Neural cell (in vitro differentiated cells): ENCODE measurements at regions not wholly inside any gene's neighbourhood (a gene's known extent, or its start where the extent isn't known, plus 50 kb on each side); places are given as distances from the start of the nearest gene placed in this dataset.

Experiments used
- H2AFZ ChIP-seq: fragments of 200-600, 300-800 bp; sonication (generic), shearing (Covaris generic); 2 replicates; pipeline ENCODE4 v1.6.0; 2014; ENCODE audit warnings: low read depth, mild to moderate bottlenecking, antibody characterized with exemption, low read length, moderate library complexity
- H3F3A ChIP-seq: fragments of 200-600 bp; shearing (Covaris generic); 2 replicates; pipeline ENCODE4 v1.6.1; 2016; ENCODE audit warnings: mild to moderate bottlenecking, moderate library complexity, mixed read lengths, antibody characterized with exemption, low read length; ENCODE audit not compliant: insufficient read depth, poor library complexity, severe bottlenecking
- H3K27ac ChIP-seq: fragments of 200-600, 300-800 bp; sonication (generic), shearing (Covaris generic); 2 replicates; pipeline ENCODE4 v1.5.1; 2014; ENCODE audit warnings: mild to moderate bottlenecking, low read length, moderate library complexity
- H3K27me3 ChIP-seq: fragments of 300-800, 200-600 bp; sonication (generic), shearing (Covaris generic); 2 replicates; pipeline ENCODE4 v1.6.0; 2014; ENCODE audit warnings: mild to moderate bottlenecking, low read depth, low read length, moderate library complexity; ENCODE audit not compliant: insufficient read depth
- H3K36me3 ChIP-seq: fragments of 300-800, 200-600 bp; sonication (generic), shearing (Covaris generic); 2 replicates; pipeline ENCODE4 v1.5.1; 2014; ENCODE audit warnings: mild to moderate bottlenecking, antibody characterized with exemption, low read length, moderate library complexity; ENCODE audit not compliant: insufficient read depth
- H3K4me2 ChIP-seq: fragments of 300-800, 200-600 bp; sonication (generic), shearing (Covaris generic); 2 replicates; pipeline ENCODE4 v1.6.0; 2014; ENCODE audit warnings: mild to moderate bottlenecking, low read length
- H3K4me3 ChIP-seq: fragments of 300-800, 200-600 bp; sonication (generic), shearing (Covaris generic); 2 replicates; pipeline ENCODE4 v1.5.1; 2014; ENCODE audit warnings: mild to moderate bottlenecking, low read length, moderate library complexity
- H3K79me2 ChIP-seq: fragments of 200-600 bp; shearing (Covaris generic); replicated peaks from 2 replicates; pipeline ENCODE4 v1.6.0; 2014; ENCODE audit warnings: mild to moderate bottlenecking, low read length, moderate library complexity; ENCODE audit not compliant: insufficient read depth
- H3K9ac ChIP-seq: fragments of 300-800, 200-600 bp; sonication (generic), shearing (Covaris generic); 2 replicates; pipeline ENCODE4 v1.6.1; 2016; ENCODE audit warnings: mild to moderate bottlenecking, low read length, mixed read lengths
- H3K9me2 ChIP-seq: fragments of 200-600 bp; shearing (Covaris generic); 2 replicates; pipeline ENCODE4 v1.6.1; 2016; ENCODE audit warnings: mild to moderate bottlenecking, low read length, mixed read lengths; ENCODE audit not compliant: insufficient read depth
- H3K9me3 ChIP-seq: fragments of 200-600, 300-800 bp; sonication (generic), shearing (Covaris generic); 2 replicates; pipeline ENCODE4 v1.6.1; 2016; ENCODE audit warnings: mild to moderate bottlenecking, mixed run types, low read length, moderate library complexity, mixed read lengths
- H4K20me1 ChIP-seq: fragments of 200-600 bp; shearing (Covaris generic); 2 replicates; pipeline ENCODE4 v1.6.1; 2016; ENCODE audit warnings: mild to moderate bottlenecking, mixed run types; ENCODE audit not compliant: insufficient read depth
- CTCF ChIP-seq: fragments of 450-650 bp; IDR thresholded peaks from 2 replicates; pipeline ENCODE4 v1.5.1; 2014; ENCODE audit warnings: antibody characterized with exemption, mild to moderate bottlenecking, moderate library complexity; ENCODE audit not compliant: poor library complexity, severe bottlenecking
- EP300 ChIP-seq: fragments of 450-650 bp; conservative IDR thresholded peaks from 2 replicates; pipeline ENCODE4 v1.6.1; 2014; ENCODE audit warnings: antibody characterized with exemption, mild to moderate bottlenecking, moderate library complexity; ENCODE audit not compliant: poor library complexity, severe bottlenecking
- EZH2 ChIP-seq: fragments of 200-600, 300-800 bp; shearing (Covaris generic), sonication (generic); IDR thresholded peaks from 2 replicates; pipeline ENCODE4 v1.6.1; 2014; ENCODE audit warnings: antibody characterized with exemption, low read length, borderline replicate concordance, mild to moderate bottlenecking; ENCODE audit not compliant: insufficient read depth, poor library complexity, severe bottlenecking
- MXI1 ChIP-seq: fragments of 450-650 bp; conservative IDR thresholded peaks from 2 replicates; pipeline ENCODE4 v1.6.1; 2014; ENCODE audit warnings: antibody characterized with exemption, mild to moderate bottlenecking; ENCODE audit not compliant: poor library complexity, severe bottlenecking
- POLR2AphosphoS5 ChIP-seq: IDR thresholded peaks from 2 replicates; pipeline ENCODE4 v1.6.1; 2012
- RAD21 ChIP-seq: fragments of 450-650 bp; conservative IDR thresholded peaks from 2 replicates; pipeline ENCODE4 v1.6.1; 2014; ENCODE audit warnings: antibody characterized with exemption, mild to moderate bottlenecking, moderate library complexity
- REST ChIP-seq: IDR thresholded peaks from 2 replicates; pipeline ENCODE4 v1.6.1; 2012; ENCODE audit warnings: borderline replicate concordance
- SMC3 ChIP-seq: fragments of 450-650 bp; conservative IDR thresholded peaks from 2 replicates; pipeline ENCODE4 v1.6.1; 2014; ENCODE audit warnings: antibody characterized with exemption, mild to moderate bottlenecking, moderate library complexity; ENCODE audit not compliant: poor library complexity
- TAF1 ChIP-seq: IDR thresholded peaks from 2 replicates; pipeline ENCODE4 v1.6.1; 2012; ENCODE audit warnings: low read depth

- TF ChIP-seq RAD21 (no peak), TAF1 (no peak), EP300 (no peak), EZH2 (no peak), REST (no peak), POLR2AphosphoS5 (no peak), SMC3 (no peak), CTCF (no peak), MXI1 (no peak)
- Histone ChIP-seq H3K9ac (no peak overlapping the region), H3K79me2 (no peaks in the 10 kb centered on the region), H3K27ac (no peak overlapping the region), H3K27me3 (no peaks in the 10 kb centered on the region), H3K9me3 (no peaks in the 10 kb centered on the region), H3K36me3 (no peaks in the 10 kb centered on the region), H2AFZ (no peak overlapping the region), H4K20me1 (no peaks in the 10 kb centered on the region), H3K4me3 (no peak overlapping the region), H3F3A (no peaks in the 10 kb centered on the region), H3K4me2 (no peak overlapping the region), H3K9me2 (no peaks in the 10 kb centered on the region)
Measured at GRCh38 chr21:21788591-21788990, 790.4 kb downstream of the NCAM2 start.

GRCh38 chr21:21801921-21802320, 803.7 kb downstream of the NCAM2 start:
- TF ChIP-seq POLR2AphosphoS5 (no peak), EZH2 (no peak), CTCF (no peak), MXI1 (no peak), EP300 (no peak), TAF1 (no peak), RAD21 (no peak), SMC3 (no peak), REST (no peak)
- H2AFZ ChIP-seq = no peak overlapping the region
- no peak overlapping the region for H3K9ac ChIP-seq
- H3K27ac ChIP-seq = peak overlapping the region; percentile 17
- H3K9me2 ChIP-seq = no peaks in the 10 kb centered on the region
- no peak overlapping the region for H3K4me2 ChIP-seq
- H3K79me2 ChIP-seq = no peaks in the 10 kb centered on the region
- H3K4me3 ChIP-seq = no peak overlapping the region
- no peaks in the 10 kb centered on the region for H4K20me1 ChIP-seq
- no peaks in the 10 kb centered on the region for H3K36me3 ChIP-seq
- H3K9me3 ChIP-seq = no peaks in the 10 kb centered on the region
- H3F3A ChIP-seq = no peaks in the 10 kb centered on the region
- no peaks in the 10 kb centered on the region for H3K27me3 ChIP-seq
